BLaER1 (cell line): ENCODE measurements at regions not wholly inside any gene's neighbourhood (a gene's known extent, or its start where the extent isn't known, plus 50 kb on each side); places are given as distances from the start of the nearest gene placed in this dataset.

Source experiments
- H3K27ac ChIP-seq: shearing (Covaris generic); formaldehyde crosslinking; 2 replicates; pipeline ENCODE4 v1.8.1; 2022
- H3K27me3 ChIP-seq: shearing (Covaris generic); formaldehyde crosslinking; 2 replicates; pipeline ENCODE4 v1.8.1; 2022
- H3K36me3 ChIP-seq: shearing (Covaris generic); formaldehyde crosslinking; 2 replicates; pipeline ENCODE4 v1.8.1; 2022
- H3K4me1 ChIP-seq: shearing (Covaris generic); formaldehyde crosslinking; 2 replicates; pipeline ENCODE4 v1.8.1; 2022
- H3K4me2 ChIP-seq: shearing (Covaris generic); formaldehyde crosslinking; 2 replicates; pipeline ENCODE4 v1.8.1; 2022
- H3K4me3 ChIP-seq: shearing (Covaris generic); formaldehyde crosslinking; 2 replicates; pipeline ENCODE4 v1.8.1; 2022
- H3K9ac ChIP-seq: shearing (Covaris generic); formaldehyde crosslinking; 2 replicates; pipeline ENCODE4 v1.8.1; 2022
- H3K9me3 ChIP-seq: shearing (Covaris generic); formaldehyde crosslinking; 2 replicates; pipeline ENCODE4 v1.8.1; 2022
- H4K20me1 ChIP-seq: shearing (Covaris generic); formaldehyde crosslinking; 2 replicates; pipeline ENCODE4 v1.8.1; 2022
- Cebpa-rat ChIP-seq: shearing (Covaris generic); IDR thresholded peaks from 2 replicates; pipeline ENCODE4 v1.8.1; 2022

DNA sequence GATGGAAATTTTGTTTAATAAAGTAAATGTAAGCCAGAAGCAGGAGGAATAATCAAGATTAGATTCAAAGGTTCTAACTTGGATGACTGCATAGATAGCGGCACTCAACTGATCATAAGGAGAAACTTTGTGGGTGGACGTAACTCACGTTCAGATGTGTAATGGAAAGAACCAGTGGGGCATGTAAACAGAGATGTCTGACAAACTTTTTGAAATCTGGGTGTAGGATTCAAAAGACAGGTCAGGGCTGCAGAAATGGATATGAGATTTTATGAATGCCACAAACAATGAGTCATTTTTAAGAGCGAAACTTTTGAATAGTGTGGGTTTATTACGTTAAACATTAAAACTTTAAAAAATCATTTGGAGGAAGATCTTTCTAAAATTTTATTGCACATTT lies 375.6 kb downstream of the GBA3 start:
- Histone ChIP-seq H3K9ac (no peak overlapping the region), H3K4me3 (no peak overlapping the region), H3K9me3 (no peaks in the 10 kb centered on the region), H3K27ac (no peak overlapping the region), H3K4me1 (no peaks in the 10 kb centered on the region), H3K36me3 (no peaks in the 10 kb centered on the region), H3K4me2 (no peak overlapping the region), H3K27me3 (no peaks in the 10 kb centered on the region), H4K20me1 (no peaks in the 10 kb centered on the region)
- no peak for TF ChIP-seq Cebpa-rat

DNA sequence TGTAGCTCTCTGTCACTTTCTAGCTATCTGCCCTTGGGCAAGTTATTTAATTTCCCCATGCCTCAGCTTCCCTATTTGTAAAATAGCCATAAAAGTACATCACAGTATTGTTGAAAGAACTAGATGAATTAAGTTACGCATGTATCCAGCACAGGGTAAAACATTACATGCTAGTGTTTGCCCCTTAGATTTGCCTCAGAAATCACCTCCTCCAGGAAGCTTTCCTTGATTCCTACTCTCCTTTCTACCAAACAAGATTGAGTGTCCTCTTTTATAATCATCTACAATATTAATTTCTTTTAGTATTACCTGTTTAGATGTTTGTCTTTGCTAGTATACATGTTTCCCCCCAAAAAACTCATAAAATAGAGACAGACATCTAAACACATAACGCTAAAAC lies 369.5 kb downstream of the GBA3 start:
- Histone ChIP-seq H3K4me1 (no peaks in the 10 kb centered on the region), H3K4me2 (no peak overlapping the region), H3K27ac (no peak overlapping the region), H3K4me3 (no peak overlapping the region), H3K36me3 (no peaks in the 10 kb centered on the region), H4K20me1 (no peaks in the 10 kb centered on the region), H3K9ac (no peak overlapping the region), H3K27me3 (no peaks in the 10 kb centered on the region), H3K9me3 (no peaks in the 10 kb centered on the region)
- TF ChIP-seq Cebpa-rat: no peak

DNA sequence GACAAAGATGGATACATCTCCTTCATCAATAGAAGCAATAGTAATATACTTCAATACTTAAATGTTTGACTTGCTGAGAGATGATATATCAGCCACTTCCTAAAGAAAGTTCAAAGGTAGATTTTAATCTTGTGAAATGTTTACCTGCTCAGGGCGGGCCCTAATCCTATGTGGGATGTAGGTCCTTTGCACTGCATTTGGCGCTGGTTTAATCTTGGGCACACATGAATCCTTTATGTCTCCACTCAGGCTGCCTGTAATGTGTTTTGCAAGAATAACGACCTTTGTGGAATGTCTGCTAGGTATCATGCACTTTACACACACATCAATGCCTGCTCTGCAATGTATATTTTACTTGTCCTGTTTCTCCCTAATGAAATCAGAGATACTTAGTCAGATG lies 368.7 kb downstream of the GBA3 start:
- Histone ChIP-seq H3K27me3 (no peaks in the 10 kb centered on the region), H3K27ac (no peak overlapping the region)
- no peak for TF ChIP-seq Cebpa-rat

DNA sequence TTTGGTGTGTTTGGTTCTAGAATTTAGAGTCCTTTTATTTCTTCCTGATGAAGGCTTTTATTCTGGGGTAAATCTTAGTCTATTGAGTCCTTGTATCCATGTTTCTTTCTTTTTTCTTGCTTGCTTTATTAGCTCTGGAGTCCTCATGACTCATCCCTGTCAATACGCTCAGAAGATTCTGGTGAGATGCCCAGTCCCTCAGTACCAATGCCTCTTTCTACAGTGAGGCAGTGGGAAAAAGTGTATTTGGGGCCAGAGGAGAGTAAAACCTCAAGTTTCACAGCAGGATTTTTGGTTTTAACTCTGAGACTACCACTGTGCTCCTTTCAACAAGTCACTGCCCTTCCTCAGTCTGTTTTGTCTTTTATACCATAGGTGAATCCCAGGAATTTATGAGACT lies 368.0 kb downstream of the GBA3 start:
- H3K9ac ChIP-seq: no peak overlapping the region
- no peaks in the 10 kb centered on the region for H3K36me3 ChIP-seq
- no peaks in the 10 kb centered on the region for H3K4me1 ChIP-seq
- H4K20me1 ChIP-seq: no peaks in the 10 kb centered on the region
- H3K4me3 ChIP-seq: no peak overlapping the region
- H3K27me3 ChIP-seq: no peaks in the 10 kb centered on the region
- H3K27ac ChIP-seq: no peak overlapping the region
- TF ChIP-seq Cebpa-rat: no peak
- H3K4me2 ChIP-seq: no peak overlapping the region
- H3K9me3 ChIP-seq: no peaks in the 10 kb centered on the region

More for the DNA sequence above, 368.7 kb downstream of the GBA3 start:
- no peak overlapping the region for H3K9ac ChIP-seq
- H3K36me3 ChIP-seq: no peaks in the 10 kb centered on the region
- no peak overlapping the region for H3K4me3 ChIP-seq
- H3K4me1 ChIP-seq: no peaks in the 10 kb centered on the region
- H3K9me3 ChIP-seq: no peaks in the 10 kb centered on the region
- H4K20me1 ChIP-seq: no peaks in the 10 kb centered on the region
- no peak overlapping the region for H3K4me2 ChIP-seq

DNA sequence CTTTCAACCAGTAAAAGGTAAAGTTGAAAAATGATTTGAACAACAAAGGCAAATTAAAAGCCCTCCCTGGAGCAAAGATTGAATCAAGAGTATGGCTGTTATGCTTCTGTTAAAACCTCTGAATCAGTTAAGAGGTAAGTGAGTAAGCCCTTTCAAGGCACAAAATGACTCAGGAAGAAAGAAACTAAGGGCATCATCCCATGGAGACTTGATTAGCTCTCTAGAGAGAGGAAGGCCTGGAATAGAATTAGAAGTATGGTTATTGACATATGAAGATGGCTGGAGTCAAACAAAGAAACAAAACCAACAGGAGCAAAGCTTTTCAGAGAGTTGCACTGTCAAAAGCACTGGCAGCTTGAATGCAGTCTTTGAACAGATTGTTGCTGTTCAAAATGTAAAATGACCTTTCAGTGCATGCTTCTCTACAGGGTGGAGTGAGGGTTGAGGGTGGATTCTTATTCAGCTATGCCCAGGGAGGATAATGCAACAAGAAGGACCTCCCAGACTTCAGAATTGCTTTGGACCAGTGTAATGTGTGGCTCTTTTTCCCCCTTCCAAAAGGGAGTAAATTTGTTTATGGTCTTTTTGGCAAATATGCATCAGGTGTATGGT lies 365.5 kb downstream of the GBA3 start:
- H3K9ac ChIP-seq: no peak overlapping the region
- H4K20me1 ChIP-seq: no peaks in the 10 kb centered on the region
- no peaks in the 10 kb centered on the region for H3K27me3 ChIP-seq
- H3K4me1 ChIP-seq: no peaks in the 10 kb centered on the region
- no peak overlapping the region for H3K4me3 ChIP-seq
- no peak overlapping the region for H3K4me2 ChIP-seq
- H3K36me3 ChIP-seq: no peaks in the 10 kb centered on the region
- H3K27ac ChIP-seq: no peak overlapping the region
- no peaks in the 10 kb centered on the region for H3K9me3 ChIP-seq
- no peak for TF ChIP-seq Cebpa-rat

DNA sequence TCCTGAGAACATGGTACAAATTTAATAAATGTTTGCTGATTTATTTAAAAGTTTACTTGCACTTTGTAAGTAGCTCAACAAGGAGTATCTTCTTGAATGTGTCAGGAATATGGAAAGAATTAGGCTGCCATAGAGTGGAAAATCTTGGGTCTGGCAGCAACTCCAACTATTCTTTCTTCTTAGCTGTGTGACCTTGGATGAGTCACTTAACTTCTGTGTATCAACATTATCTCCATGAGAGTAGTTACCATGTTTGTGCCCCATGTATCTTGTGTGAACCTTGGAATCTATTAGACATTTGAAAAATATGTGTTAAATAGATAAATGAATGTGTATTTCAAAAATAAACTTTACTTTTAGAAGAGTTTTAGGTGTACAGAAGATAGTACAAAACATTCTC lies 348.8 kb downstream of the GBA3 start:
- H3K27me3 ChIP-seq: no peaks in the 10 kb centered on the region

DNA sequence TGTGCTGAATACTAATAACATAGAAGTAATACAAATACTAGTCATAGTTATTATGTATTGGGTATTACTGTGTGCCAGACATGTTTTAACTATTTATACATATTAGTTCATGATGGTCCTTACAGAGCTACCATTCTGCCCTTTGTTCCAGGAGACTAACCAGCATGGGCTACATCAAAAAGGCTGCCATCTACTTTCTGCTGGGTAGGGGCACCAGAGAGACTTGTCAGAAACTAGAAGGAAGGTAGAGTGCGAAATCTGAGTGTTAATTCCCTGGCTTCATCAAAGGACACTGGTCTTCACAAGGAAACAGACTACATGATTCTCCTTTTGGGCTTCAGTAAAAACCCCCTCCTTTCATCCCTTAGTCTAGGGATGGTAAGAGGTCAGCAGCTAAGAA lies 347.8 kb downstream of the GBA3 start:
- no peak overlapping the region for H3K4me2 ChIP-seq
- no peaks in the 10 kb centered on the region for H3K27me3 ChIP-seq
- TF ChIP-seq Cebpa-rat: no peak
- no peak overlapping the region for H3K9ac ChIP-seq
- no peaks in the 10 kb centered on the region for H4K20me1 ChIP-seq
- H3K27ac ChIP-seq: no peak overlapping the region
- H3K4me1 ChIP-seq: no peaks in the 10 kb centered on the region
- H3K36me3 ChIP-seq: no peaks in the 10 kb centered on the region
- no peaks in the 10 kb centered on the region for H3K9me3 ChIP-seq
- no peak overlapping the region for H3K4me3 ChIP-seq

More for the DNA sequence above, 348.8 kb downstream of the GBA3 start:
- H4K20me1 ChIP-seq: no peaks in the 10 kb centered on the region
- H3K4me3 ChIP-seq: no peak overlapping the region
- H3K9me3 ChIP-seq: no peaks in the 10 kb centered on the region
- TF ChIP-seq Cebpa-rat: no peak
- H3K4me2 ChIP-seq: no peak overlapping the region
- H3K9ac ChIP-seq: no peak overlapping the region
- H3K4me1 ChIP-seq: no peaks in the 10 kb centered on the region
- no peak overlapping the region for H3K27ac ChIP-seq
- no peaks in the 10 kb centered on the region for H3K36me3 ChIP-seq

DNA sequence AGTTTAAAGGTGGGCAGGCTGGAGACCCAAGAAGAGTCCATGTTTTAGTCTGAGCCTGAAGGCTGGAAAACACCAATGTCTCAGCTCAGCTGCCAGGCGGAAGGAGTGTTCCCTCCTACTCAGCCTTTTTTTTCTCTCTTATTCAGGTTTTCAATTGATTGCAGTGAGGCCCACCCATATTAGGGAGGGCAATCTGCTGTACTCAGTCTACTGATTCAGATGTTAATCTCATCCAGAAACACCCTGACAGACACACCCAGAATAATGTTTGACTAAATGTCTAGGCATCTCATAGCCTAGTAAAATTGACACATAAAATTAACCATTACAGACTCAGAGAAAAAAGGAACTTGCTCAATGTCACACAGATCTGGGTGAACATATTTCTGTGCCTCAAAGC lies 347.1 kb downstream of the GBA3 start:
- Histone ChIP-seq H3K27me3 (no peaks in the 10 kb centered on the region), H3K9me3 (no peaks in the 10 kb centered on the region), H4K20me1 (no peaks in the 10 kb centered on the region), H3K4me2 (no peak overlapping the region), H3K4me1 (no peaks in the 10 kb centered on the region), H3K4me3 (no peak overlapping the region), H3K36me3 (no peaks in the 10 kb centered on the region), H3K27ac (no peak overlapping the region), H3K9ac (no peak overlapping the region)
- no peak for TF ChIP-seq Cebpa-rat

DNA sequence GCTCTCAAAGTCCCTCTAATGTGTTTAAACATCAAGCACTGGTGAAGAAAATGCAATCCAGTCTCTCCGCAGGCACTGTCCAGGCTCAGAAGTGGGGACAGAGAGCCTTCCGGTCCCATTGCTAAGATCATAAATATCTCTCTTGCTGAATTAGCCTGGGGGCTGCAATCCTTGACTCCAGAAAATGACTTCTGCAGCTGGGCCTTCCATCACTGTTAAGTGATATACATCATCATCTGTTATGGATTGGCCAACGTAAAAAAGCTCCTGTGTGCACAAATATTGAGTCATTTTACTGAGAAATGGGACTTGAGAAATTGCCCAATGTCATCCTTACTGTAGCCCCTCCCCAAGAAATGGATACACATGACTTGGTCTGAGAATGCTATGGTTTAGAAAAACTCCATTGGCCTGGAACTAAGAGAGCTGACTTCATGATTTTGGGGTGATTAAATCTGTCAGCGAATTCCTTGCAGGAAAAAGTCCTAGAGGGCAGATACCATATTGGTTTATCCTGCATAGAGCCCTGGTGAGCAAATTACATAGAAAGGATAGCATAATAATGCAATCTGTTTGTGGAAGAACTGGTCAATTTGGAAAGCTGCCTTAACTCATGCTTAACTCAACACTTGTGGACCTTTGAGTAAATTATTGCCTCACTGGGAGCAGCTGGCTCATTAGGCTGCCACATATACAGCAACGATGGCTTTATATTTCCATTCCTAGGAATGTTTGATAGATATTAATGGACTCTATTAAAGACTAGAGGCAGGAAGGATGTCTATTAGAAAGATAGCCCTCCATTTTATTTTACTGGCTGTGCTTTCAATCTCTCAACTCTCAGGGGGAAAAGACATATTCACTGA lies 346.1 kb downstream of the GBA3 start:
- no peak overlapping the region for H3K27ac ChIP-seq
- H3K27me3 ChIP-seq: no peaks in the 10 kb centered on the region
- no peaks in the 10 kb centered on the region for H3K36me3 ChIP-seq
- no peaks in the 10 kb centered on the region for H3K9me3 ChIP-seq
- no peak overlapping the region for H3K4me3 ChIP-seq
- TF ChIP-seq Cebpa-rat: no peak
- no peak overlapping the region for H3K9ac ChIP-seq
- no peaks in the 10 kb centered on the region for H3K4me1 ChIP-seq
- no peaks in the 10 kb centered on the region for H4K20me1 ChIP-seq
- H3K4me2 ChIP-seq: no peak overlapping the region

DNA sequence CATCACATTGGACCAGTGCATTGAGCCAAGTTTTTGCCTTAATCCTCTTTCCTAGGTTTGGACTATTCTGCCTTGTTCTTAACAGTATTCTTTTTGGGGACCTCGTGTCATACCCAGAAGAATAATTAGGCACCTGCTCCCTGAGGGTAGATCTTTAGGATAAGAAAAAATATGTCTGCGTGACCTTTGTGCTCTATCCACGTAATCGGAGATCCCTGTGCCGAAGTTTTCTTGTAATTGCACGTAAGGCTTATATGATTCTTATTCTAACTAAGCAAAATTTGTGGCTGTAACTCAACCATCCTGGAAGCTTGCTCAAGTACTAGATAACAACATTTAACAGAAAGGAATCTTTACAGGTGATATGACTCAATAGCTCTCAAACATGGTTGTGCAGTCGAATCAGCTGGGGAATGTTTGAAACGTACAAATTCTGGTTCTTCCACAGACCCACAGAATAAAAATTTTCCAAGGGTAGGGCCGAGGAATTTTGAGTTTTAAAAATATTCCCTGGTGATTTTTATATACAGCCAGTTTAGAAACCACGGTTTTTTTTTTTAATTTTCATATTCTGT lies 344.3 kb downstream of the GBA3 start:
- Histone ChIP-seq H3K27me3 (no peaks in the 10 kb centered on the region), H3K27ac (no peak overlapping the region), H3K4me2 (no peak overlapping the region), H3K4me1 (no peaks in the 10 kb centered on the region), H3K9ac (no peak overlapping the region), H3K4me3 (no peak overlapping the region), H3K9me3 (no peaks in the 10 kb centered on the region), H3K36me3 (no peaks in the 10 kb centered on the region), H4K20me1 (no peaks in the 10 kb centered on the region)
- TF ChIP-seq Cebpa-rat: no peak
